HG03432 (cell line): ENCODE measurements at regions not wholly inside any gene's neighbourhood (a gene's known extent, or its start where the extent isn't known, plus 50 kb on each side); places are given as distances from the start of the nearest gene placed in this dataset.

Experiments used
- ATAC-seq: cut with Tn5 transposase; IDR thresholded peaks from one replicate; pipeline ENCODE4 v1.9.1; 2021; ENCODE audit warnings: mild to moderate bottlenecking, moderate library complexity; ENCODE audit not compliant: unreplicated experiment

GRCh38 chr12:102540815-102541385, 60.5 kb upstream of the IGF1 start:
- ATAC-seq: no peak

- no peak for ATAC-seq
Measured at GRCh38 chr12:102539651-102540553, 59.5 kb upstream of the IGF1 start.

GRCh38 chr12:102535306-102535705, 54.9 kb upstream of the IGF1 start:
- no peak for ATAC-seq

GRCh38 chr12:102534899-102535298, 54.5 kb upstream of the IGF1 start:
- no peak for ATAC-seq

GRCh38 chr12:102533483-102534215, 53.3 kb upstream of the IGF1 start:
- no peak for ATAC-seq
